ENCODE measurements at regions not wholly inside any gene's neighbourhood (a gene's known extent, or its start where the extent isn't known, plus 50 kb on each side); places are given as distances from the start of the nearest gene placed in this dataset.

DNA sequence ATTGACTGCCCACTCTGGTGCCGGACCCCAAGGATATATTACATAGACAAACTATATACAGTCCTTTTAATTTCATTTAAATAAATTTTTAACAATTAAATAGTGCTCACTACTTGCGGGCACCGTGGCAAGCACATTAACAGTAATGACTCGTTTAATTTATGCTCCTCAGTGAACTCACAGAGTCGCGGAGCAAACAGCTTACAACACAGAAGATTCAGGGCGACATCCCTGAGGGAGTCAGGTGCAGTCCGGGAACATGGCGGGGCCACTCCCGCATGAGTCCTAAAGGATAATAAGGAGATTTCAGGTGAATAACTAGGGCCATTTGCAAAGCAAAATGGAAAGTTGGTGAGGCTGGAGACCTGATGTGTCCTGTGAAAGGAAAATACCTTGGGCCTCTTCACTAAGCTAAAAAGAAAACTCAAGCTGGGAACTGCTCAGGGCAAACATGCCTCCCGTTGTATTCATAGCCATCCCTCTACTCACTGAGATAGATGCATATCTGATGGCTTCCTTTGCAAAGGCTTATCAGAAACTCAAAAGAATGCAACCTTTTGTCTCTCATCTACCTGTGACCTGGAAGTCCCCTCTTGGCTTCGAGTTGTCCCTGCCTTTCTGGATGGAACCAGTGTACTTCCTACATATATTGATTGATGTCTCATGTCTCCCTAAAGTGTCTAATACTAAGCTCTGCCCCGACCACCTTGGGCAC is 125.6 kb downstream of the KLF6 start:
- TF ChIP-seq, protein P1, sequence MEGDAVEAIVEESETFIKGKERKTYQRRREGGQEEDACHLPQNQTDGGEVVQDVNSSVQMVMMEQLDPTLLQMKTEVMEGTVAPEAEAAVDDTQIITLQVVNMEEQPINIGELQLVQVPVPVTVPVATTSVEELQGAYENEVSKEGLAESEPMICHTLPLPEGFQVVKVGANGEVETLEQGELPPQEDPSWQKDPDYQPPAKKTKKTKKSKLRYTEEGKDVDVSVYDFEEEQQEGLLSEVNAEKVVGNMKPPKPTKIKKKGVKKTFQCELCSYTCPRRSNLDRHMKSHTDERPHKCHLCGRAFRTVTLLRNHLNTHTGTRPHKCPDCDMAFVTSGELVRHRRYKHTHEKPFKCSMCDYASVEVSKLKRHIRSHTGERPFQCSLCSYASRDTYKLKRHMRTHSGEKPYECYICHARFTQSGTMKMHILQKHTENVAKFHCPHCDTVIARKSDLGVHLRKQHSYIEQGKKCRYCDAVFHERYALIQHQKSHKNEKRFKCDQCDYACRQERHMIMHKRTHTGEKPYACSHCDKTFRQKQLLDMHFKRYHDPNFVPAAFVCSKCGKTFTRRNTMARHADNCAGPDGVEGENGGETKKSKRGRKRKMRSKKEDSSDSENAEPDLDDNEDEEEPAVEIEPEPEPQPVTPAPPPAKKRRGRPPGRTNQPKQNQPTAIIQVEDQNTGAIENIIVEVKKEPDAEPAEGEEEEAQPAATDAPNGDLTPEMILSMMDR (IDR thresholded peaks at IDR 0.05; ENCODE audit: insufficient read depth, low read length): no peak
- no peak for TF ChIP-seq POLR2AphosphoS5 (IDR thresholded peaks at IDR 0.05; ENCODE audit: low read depth)
